Spleen (tissue), 11 donors: ENCODE measurements at regions not wholly inside any gene's neighbourhood (a gene's known extent, or its start where the extent isn't known, plus 50 kb on each side); places are given as distances from the start of the nearest gene placed in this dataset.

Experiments
- DNase-seq: peaks from one replicate; pipeline ENCODE4 v3.0.0-alpha.2; 2020
- H3K27ac ChIP-seq, 8 donors: fragments of 200-600 bp; sonication (generic) in 7 of 8; 1 replicate in 4 of 8; 2 replicates in 4 of 8; pipeline versions ENCODE4 v1.5.0 to v1.8.0; 2016 to 2021; ENCODE audit warnings: inconsistent platforms in 4 of 8, mild to moderate bottlenecking in 4 of 8, moderate library complexity in 1 of 8
- H3K27me3 ChIP-seq, 7 donors: fragments of 200-600 bp; sonication (generic) in 6 of 7; replicated peaks in 1 of 7; 1 replicate in 4 of 7; 2 replicates in 3 of 7; pipeline versions ENCODE4 v1.5.0 to v1.8.0; 2016 to 2021; ENCODE audit warnings: inconsistent platforms in 3 of 7, mild to moderate bottlenecking in 1 of 7
- H3K36me3 ChIP-seq, 6 donors: fragments of 200-600 bp; sonication (generic) in 5 of 6; 1 replicate in 4 of 6; 2 replicates in 2 of 6; pipeline versions ENCODE4 v1.5.0 to v1.8.0; 2016 to 2021; ENCODE audit warnings: inconsistent platforms in 2 of 6
- H3K4me1 ChIP-seq, 6 donors: fragments of 200-600 bp; sonication (generic) in 5 of 6; 1 replicate in 3 of 6; 2 replicates in 3 of 6; pipeline versions ENCODE4 v1.5.0 to v1.8.0; 2016 to 2021; ENCODE audit warnings: inconsistent platforms in 3 of 6
- H3K4me3 ChIP-seq, 8 donors: fragments of 200-600 bp; sonication (generic) in 7 of 8; 1 replicate in 4 of 8; 2 replicates in 4 of 8; pipeline versions ENCODE4 v1.5.0 to v1.8.0; 2016 to 2021; ENCODE audit warnings: inconsistent platforms in 4 of 8, mild to moderate bottlenecking in 4 of 8, moderate library complexity in 2 of 8
- H3K9me3 ChIP-seq, 8 donors: fragments of 200-600 bp; sonication (generic) in 7 of 8; 1 replicate in 4 of 8; 2 replicates in 4 of 8; pipeline versions ENCODE4 v1.5.0 to v1.8.0; 2016 to 2021; ENCODE audit warnings: inconsistent platforms in 4 of 8
- POLR2A ChIP-seq, 3 donors: fragments of 450-650 bp; IDR thresholded peaks; one replicate each; pipeline ENCODE4 v1.5.1; 2017; ENCODE audit warnings: antibody characterized with exemption in 3 of 3, mild to moderate bottlenecking in 1 of 3
- POLR2AphosphoS5 ChIP-seq, 3 donors: sonication (generic); formaldehyde crosslinking; IDR thresholded peaks; one replicate each; pipeline ENCODE4 v1.5.1; 2017; ENCODE audit warnings: antibody characterized with exemption in 3 of 3
- WGBS, 5 donors: extraction: QIAGEN DNeasy Blood & Tissue Kit in 3 of 5; methylation state at CpG; one replicate each; pipeline versions ENCODE4 v1.1.5 to v1.1.7; 2013 to 2018; 5-methylcytosine and 5-hydroxymethylcytosine counted together
- intact Hi-C: fragments of 100-400 bp; cut with DNase I; formaldehyde crosslinking; loops from one replicate; pipeline ENCODE4 v1.15.0; 2023; ENCODE audit warnings: low total_unique reads
- TF ChIP-seq, protein P1 (sequence below), 11 experiments: fragments of 200-600 bp in 7 of 11; fragments of 450-650 bp in 4 of 11; sonication (generic) in 4 of 11; IDR thresholded peaks in 8 of 11; conservative IDR thresholded peaks in 3 of 11; 1 replicate in 7 of 11; 2 replicates in 4 of 11; pipeline versions ENCODE4 v1.4.0 to v1.8.0; 2016 to 2021; ENCODE audit warnings: antibody characterized with exemption in 11 of 11, inconsistent platforms in 4 of 11, mild to moderate bottlenecking in 1 of 11
- donor health status: healthy with polysubstance abuse.
- donor health status: DM: no; HTN: no; CAD: no; lungs with moderate emphysema.
- donor health status: DM: no; HTN: no; CAD: no.
- donor health status: Bipolar disorder and iron deficiency.
- donor health status: healthy.
- donor health status: DM: no; HTN: no; CAD: no.
- donor health status: DM: yes; HTN: yes; CAD: no.

DNA sequence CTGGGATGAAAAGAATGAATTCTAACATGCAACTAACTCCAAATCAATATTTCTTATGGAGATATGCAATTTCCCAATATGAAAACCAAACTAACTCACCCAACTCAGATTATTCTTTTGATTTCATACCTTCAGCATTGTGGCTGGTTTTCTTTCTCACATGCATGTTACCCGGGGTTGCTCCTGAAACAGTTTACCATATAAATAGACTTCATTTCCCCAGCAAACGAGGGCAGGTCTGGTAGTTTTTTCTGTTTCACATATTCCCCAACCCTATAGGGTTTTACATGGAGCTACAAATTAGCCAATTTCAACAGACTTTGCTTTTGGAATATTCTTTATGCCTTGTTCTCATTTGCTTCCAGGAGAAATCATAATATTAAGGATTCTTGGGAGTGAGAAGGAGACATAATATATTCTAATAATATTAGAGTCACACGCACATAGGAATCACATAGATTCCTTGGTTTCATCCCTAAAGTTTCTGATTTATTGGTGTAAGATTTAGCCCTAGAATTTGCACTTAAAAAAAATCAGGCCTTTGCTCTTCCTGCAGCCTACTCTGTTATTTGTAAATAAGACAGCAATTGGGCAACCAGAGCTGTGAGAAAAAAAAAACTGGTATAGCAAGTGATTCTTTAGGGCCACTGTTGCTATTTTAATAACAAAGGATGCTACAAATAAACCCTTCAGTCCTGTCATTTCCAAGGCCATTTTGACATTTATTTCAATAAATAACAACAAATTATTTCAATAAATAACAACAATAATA lies 60.3 kb upstream of the FAM20A start:
- no peaks in the 10 kb centered on the region for H3K36me3 ChIP-seq
- intact Hi-C loops: no loop called here
- H3K4me3 ChIP-seq: no peak overlapping the region
- DNase-seq: no peak
- H3K9me3 ChIP-seq: no peaks in the 10 kb centered on the region
- TF ChIP-seq POLR2AphosphoS5 (IDR thresholded peaks at IDR 0.05) (no peak), POLR2A (IDR thresholded peaks at IDR 0.05) (no peak)
- TF ChIP-seq, protein P1, sequence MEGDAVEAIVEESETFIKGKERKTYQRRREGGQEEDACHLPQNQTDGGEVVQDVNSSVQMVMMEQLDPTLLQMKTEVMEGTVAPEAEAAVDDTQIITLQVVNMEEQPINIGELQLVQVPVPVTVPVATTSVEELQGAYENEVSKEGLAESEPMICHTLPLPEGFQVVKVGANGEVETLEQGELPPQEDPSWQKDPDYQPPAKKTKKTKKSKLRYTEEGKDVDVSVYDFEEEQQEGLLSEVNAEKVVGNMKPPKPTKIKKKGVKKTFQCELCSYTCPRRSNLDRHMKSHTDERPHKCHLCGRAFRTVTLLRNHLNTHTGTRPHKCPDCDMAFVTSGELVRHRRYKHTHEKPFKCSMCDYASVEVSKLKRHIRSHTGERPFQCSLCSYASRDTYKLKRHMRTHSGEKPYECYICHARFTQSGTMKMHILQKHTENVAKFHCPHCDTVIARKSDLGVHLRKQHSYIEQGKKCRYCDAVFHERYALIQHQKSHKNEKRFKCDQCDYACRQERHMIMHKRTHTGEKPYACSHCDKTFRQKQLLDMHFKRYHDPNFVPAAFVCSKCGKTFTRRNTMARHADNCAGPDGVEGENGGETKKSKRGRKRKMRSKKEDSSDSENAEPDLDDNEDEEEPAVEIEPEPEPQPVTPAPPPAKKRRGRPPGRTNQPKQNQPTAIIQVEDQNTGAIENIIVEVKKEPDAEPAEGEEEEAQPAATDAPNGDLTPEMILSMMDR (IDR thresholded peaks at IDR 0.05 in 8 of 11, conservative IDR thresholded peaks at IDR 0.05 in 3 of 11): no peak
- H3K27ac ChIP-seq: no peak overlapping the region
- WGBS, 5 donors: 75 to 80% (median 78%) methylated on average over 3 of the region's 3 CpGs
- no peaks in the 10 kb centered on the region for H3K4me1 ChIP-seq
- peaks cover 0 to 15% (median 0%) of the 10 kb centered on the region in 7 donors for H3K27me3 ChIP-seq

DNA sequence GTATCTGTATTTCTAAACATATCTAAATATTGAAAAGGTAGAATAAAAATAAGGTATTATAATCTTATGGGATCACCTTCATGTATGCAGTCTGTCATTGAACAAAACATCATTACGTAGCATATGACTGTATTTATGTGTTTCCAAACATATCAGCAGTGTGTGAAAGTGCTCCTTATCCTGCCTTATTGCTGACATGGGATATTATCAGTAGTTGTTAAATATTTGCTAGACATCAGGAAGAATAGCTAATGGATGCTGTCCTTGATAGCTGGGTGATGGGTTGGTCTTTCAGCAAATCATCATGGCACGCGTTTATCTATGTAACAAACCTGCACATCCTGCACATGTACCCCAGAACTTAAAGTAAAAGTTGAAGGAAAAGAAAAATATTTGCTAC lies 59.1 kb upstream of the FAM20A start:
- DNase-seq: no peak
- Histone ChIP-seq H3K36me3 (no peaks in the 10 kb centered on the region), H3K9me3 (no peaks in the 10 kb centered on the region), H3K4me1 (no peaks in the 10 kb centered on the region), H3K27me3 (peaks cover 0 to 6% (median 0%) of the 10 kb centered on the region in 7 donors), H3K27ac (no peak overlapping the region), H3K4me3 (no peak overlapping the region)
- TF ChIP-seq POLR2A (IDR thresholded peaks at IDR 0.05) (no peak), POLR2AphosphoS5 (IDR thresholded peaks at IDR 0.05) (no peak)
- TF ChIP-seq, protein P1 (IDR thresholded peaks at IDR 0.05 in 8 of 11, conservative IDR thresholded peaks at IDR 0.05 in 3 of 11): no peak
- WGBS, 5 donors: 66 to 92% (median 83%) methylated on average over 3 of the region's 3 CpGs
- intact Hi-C loops: no loop called here

DNA sequence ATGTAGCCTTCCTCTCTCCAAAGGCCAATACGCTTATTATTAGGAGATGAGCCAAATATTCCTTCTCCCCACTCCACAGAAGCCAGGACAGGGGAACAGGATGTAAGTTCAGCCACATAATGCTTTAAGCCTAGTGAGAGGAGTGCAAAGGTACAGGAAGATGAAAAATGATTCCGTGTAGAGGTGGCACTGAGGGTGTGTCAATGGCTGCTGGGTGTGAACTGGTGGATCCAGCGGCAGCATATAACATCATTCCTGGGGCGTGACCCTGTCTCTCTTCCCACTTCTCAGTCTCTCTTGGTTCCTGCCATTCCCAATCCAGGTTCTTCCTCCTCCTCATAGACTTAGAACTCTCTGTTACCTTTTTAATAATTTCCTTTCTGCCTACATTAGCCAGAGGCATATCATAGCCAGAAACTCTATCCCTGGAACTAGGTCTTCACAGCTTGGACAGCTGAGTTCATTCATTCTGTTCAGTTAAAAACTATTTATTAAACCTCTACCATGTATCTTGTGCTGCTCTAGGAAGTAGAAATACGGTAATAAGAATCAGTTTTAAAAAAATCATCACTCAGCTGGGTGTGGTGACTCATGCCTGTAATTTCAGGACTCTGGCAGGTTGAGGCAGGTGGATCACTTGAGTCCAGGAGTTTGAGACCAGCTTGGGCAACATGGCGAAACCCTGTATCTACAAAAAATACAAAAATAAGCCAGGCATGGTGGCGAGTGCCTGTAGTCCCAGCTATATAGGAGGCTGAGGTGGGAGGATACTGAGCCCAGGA lies 58.0 kb upstream of the FAM20A start:
- intact Hi-C loops: no loop called here
- H3K27ac ChIP-seq: no peak overlapping the region
- WGBS, 5 donors: 80 to 89% (median 81%) methylated on average over 7 of the region's 7 CpGs
- H3K4me1 ChIP-seq: no peaks in the 10 kb centered on the region
- no peaks in the 10 kb centered on the region for H3K36me3 ChIP-seq
- no peaks in the 10 kb centered on the region for H3K9me3 ChIP-seq
- TF ChIP-seq, protein P1 (IDR thresholded peaks at IDR 0.05 in 8 of 11, conservative IDR thresholded peaks at IDR 0.05 in 3 of 11): no peak
- TF ChIP-seq POLR2A (IDR thresholded peaks at IDR 0.05): no peak
- TF ChIP-seq POLR2AphosphoS5 (IDR thresholded peaks at IDR 0.05): no peak
- DNase-seq: no peak
- H3K4me3 ChIP-seq: no peak overlapping the region
- peaks cover 0 to 6% (median 0%) of the 10 kb centered on the region in 7 donors for H3K27me3 ChIP-seq

DNA sequence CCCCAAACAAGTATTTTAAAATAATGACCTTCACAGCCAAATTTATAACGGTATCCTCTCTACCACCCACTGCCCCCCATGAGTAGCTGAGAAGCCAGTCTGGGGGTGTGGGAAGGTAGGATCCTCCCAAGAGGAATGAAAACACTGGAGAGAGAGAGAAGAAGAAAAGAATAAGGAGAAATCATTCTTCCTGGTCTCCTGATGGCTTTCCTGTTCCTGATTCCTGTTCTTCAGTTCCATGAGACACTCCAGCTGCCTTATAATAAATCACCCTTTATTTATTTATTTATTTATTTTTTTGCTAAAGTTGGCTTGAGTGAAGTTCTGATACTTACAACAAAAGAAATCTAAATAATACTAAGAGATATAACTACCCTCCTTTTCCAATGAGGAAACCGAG lies 56.4 kb upstream of the FAM20A start:
- WGBS, 5 donors: 40 to 72% (median 60%) methylated on average over 2 of the region's 2 CpGs
- intact Hi-C loops: no loop called here
- peaks cover 0 to 6% (median 0%) of the 10 kb centered on the region in 7 donors for H3K27me3 ChIP-seq
- H3K27ac ChIP-seq: no peak overlapping the region
- H3K4me3 ChIP-seq: no peak overlapping the region
- H3K4me1 ChIP-seq: no peaks in the 10 kb centered on the region
- DNase-seq: no peak
- H3K9me3 ChIP-seq: no peaks in the 10 kb centered on the region
- H3K36me3 ChIP-seq: no peaks in the 10 kb centered on the region
- TF ChIP-seq, protein P1 (IDR thresholded peaks at IDR 0.05 in 8 of 11, conservative IDR thresholded peaks at IDR 0.05 in 3 of 11): no peak
- TF ChIP-seq POLR2A (IDR thresholded peaks at IDR 0.05): no peak
- TF ChIP-seq POLR2AphosphoS5 (IDR thresholded peaks at IDR 0.05): no peak
